ENCODE measurements at regions not wholly inside any gene's neighbourhood (a gene's known extent, or its start where the extent isn't known, plus 50 kb on each side); places are given as distances from the start of the nearest gene placed in this dataset.
"Not testable (repeated sequence)": the region's sequence is repeated elsewhere in the genome, so short reads cannot be mapped to it uniquely, and the experiment has no call there.

DNA sequence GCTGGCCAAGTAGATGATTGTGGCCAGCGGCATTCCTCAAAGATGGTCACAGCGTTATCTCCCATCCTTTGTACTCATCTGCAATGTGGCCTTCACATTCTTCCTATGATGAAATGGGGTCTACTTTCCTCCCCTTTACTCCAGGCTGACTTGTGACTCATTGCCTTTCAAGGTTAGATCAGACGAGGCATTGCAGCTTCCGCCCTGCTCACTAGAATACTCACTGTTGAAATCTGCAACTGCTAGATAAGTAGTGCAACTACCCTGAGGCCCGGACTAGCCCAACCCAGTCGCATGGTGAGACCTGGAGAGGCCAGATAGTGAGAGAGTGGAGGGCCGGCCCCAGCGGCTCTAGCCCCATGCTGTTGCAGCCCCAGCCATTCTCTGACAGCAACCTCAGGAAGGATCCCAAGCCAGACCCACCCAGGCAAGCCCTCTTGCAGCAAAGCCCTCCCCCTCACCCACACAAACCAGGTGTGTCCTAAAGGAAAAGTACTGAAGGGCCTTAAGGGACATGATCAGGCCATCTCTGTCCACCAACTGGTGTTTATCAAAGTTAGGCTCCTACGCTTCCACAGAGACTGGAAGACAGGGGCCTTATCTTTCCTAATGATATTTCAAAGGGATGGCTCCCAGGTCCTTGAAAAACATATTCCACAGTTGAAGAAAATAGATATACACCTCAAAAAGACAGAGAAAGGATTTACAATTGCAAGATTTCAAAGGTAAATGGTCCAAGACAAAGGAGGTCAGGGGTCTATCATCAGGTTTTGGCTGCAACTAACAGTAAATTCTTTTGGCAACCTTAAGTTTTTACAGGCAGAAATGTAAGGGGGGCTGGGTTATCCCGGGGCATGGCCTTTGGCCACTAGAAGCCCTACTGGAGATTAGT lies 107.2 kb upstream of the TRIM24 start:
- TF ChIP-seq, protein P1, sequence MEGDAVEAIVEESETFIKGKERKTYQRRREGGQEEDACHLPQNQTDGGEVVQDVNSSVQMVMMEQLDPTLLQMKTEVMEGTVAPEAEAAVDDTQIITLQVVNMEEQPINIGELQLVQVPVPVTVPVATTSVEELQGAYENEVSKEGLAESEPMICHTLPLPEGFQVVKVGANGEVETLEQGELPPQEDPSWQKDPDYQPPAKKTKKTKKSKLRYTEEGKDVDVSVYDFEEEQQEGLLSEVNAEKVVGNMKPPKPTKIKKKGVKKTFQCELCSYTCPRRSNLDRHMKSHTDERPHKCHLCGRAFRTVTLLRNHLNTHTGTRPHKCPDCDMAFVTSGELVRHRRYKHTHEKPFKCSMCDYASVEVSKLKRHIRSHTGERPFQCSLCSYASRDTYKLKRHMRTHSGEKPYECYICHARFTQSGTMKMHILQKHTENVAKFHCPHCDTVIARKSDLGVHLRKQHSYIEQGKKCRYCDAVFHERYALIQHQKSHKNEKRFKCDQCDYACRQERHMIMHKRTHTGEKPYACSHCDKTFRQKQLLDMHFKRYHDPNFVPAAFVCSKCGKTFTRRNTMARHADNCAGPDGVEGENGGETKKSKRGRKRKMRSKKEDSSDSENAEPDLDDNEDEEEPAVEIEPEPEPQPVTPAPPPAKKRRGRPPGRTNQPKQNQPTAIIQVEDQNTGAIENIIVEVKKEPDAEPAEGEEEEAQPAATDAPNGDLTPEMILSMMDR (IDR thresholded peaks at IDR 0.05; ENCODE audit: low read depth, low read length, missing control alignments): no peak
- no peak overlapping the region for H3K4me3 ChIP-seq (ENCODE audit: low read depth, low read length)
- DNase-seq (ENCODE audit: low read depth): no peak

DNA sequence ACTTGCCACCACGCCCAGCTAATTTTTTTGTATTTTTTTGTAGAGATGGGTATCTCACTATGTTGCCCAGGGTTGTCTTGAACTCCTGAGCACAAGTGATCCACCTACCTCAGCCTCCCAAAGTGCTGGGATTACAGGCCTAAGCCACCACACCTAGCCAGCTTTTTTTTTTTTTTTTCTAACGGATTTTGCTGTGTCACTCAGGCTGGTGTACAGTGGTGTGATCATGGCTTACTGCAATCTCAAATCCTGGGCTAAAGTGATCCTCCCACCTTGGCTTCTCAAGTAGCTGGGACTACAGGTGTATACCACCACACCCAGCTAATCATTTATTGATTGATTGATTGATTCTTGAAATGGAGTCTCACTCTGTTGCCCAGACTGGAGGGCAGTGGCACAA lies 106.0 kb upstream of the TRIM24 start:
- H3K4me3 ChIP-seq (ENCODE audit: low read depth, low read length): no peak overlapping the region
- DNase-seq (ENCODE audit: low read depth): no peak
- TF ChIP-seq, protein P1 (IDR thresholded peaks at IDR 0.05; ENCODE audit: low read depth, low read length, missing control alignments): no peak

DNA sequence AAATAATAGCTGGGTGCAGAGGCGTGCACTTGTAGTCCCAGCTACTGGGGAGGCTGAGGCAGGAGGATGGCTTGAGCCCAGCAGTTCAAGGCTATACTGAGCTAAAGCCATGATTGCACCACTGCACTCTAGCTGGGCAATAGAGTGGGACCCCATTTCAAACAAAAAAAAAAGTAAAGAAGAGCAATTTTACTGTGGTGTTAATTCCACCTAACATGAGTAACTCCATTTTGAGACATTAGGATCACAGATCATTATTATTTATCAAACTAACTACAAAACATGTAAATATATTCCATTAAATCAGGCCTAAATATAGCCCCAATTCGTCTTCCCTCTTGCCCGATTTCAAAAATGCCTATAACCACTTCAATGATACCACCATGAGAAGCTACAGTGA lies 104.8 kb upstream of the TRIM24 start:
- TF ChIP-seq, protein P1 (IDR thresholded peaks at IDR 0.05; ENCODE audit: low read depth, low read length, missing control alignments): no peak
- H3K4me3 ChIP-seq (ENCODE audit: low read depth, low read length): no peak overlapping the region
- DNase-seq (ENCODE audit: low read depth): no peak

DNA sequence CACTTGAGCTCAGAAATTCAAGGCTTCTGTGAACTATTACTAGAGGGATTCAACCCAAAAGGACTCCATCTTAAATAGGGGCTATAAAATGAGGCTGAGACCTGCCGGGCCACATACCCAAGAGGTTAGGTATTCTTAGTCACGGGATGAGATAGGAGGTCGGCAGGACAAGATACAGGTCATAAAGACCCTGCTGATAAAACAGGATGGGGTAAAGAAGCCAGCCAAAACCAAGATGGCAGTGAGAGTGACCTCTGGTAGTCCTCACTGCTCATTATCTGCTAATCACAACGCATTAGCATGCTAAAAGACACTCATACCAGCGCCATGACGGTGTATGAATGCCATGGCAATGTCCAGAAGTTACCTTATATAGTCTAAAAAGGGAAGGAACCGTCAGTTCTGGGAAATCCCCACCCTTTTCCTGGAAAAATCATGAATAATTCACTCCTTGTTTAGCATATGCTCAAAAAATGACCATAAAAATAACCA lies 101.2 kb upstream of the TRIM24 start:
- no peak overlapping the region for H3K4me3 ChIP-seq (ENCODE audit: low read depth, low read length)
- TF ChIP-seq, protein P1 (IDR thresholded peaks at IDR 0.05; ENCODE audit: low read depth, low read length, missing control alignments): no peak
- no peak for DNase-seq (ENCODE audit: low read depth)

DNA sequence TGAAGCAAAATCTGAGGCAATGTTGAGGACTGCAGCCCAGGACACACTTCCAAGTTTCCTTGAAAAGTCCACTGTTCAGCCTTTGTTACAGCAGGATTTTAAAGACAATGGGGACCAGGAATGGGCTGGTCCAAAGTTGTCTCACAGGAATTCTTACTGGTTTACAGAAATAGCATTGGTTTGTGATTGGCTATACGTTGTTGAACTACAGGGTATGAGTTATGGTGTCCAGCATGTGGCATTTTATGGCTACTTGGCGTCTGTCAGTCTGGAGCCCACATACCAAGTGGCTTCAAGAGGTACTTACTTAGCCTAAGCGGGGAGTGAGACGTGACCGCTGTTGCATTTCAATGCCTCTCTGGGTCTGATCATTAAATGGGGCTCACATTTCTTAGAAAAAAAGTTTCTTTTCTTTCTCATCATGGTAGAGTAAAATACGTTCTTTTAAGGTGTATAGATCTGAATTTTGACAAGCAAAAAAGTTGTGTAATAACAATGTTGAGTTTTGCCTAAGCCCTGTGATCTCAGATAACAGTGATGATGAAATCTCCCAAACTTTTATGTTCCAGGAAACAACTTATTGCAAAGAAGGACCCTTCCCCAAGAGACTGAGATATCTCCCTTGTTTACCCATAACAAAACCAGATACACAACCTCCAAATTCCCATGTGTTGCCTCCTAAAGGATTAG lies 100.0 kb upstream of the TRIM24 start:
- TF ChIP-seq, protein P1 (IDR thresholded peaks at IDR 0.05; ENCODE audit: low read depth, low read length, missing control alignments): no peak
- DNase-seq (ENCODE audit: low read depth): no peak
- H3K4me3 ChIP-seq (ENCODE audit: low read depth, low read length): no peak overlapping the region

DNA sequence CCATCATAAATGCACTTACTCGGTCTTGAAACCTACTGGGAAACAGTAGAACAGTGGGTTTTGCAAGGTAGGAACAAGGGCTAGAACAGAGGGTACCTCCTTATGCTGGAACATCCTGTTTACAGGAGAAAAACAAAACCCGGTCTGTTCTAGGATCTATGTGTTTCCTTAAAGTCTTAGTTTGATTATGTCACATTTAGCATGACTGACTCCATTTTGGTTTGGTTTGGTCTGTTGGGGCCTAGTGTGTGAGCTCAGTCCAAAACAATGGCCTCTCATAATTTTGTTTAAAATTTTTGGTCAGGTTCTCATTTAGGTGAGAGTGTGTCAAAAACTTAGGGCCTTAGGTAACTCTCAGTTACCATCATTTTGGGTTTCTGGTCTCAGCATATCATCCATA lies 96.3 kb upstream of the TRIM24 start:
- no peak for DNase-seq (ENCODE audit: low read depth)
- TF ChIP-seq, protein P1 (IDR thresholded peaks at IDR 0.05; ENCODE audit: low read depth, low read length, missing control alignments): no peak
- no peak overlapping the region for H3K4me3 ChIP-seq (ENCODE audit: low read depth, low read length)

DNA sequence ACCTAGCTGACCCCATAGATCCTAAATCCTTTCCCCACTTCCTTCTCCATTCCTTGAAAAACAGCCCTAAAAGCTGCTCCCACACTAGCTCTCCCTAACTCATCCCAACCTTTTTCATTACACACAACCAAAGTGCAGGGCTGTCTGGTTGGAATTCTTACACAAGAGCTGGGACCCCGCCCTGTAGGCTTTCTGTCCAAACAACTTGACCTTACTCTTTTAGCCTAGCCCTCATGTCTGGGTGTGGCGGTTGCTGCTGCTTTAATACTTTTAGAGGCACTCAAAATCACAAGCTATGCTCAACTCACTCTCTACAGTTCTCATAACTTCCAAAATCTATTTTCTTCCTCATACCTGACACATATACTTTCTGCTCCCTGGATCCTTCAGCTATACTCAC lies 93.9 kb upstream of the TRIM24 start:
- not testable (repeated sequence) for DNase-seq (ENCODE audit: low read depth); H3K4me3 ChIP-seq (ENCODE audit: low read depth, low read length)

DNA sequence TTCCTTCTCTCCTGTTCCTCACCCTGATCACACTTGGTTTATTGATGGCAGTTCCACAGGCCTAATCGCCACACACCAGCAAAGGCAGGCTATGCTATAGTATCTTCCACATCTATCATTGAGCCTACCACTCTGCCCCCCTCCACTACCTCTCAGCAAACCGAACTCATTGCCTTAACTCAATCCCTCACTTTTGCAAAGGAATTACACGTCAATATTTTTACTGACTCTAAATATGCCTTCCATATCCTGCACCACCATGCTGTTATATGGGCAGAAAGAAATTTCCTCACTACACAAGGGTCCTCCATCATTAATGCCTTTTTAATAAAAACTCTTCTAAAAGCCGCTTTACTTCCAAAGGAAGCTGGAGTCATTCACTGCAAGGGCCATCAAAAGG lies 93.4 kb upstream of the TRIM24 start:
- DNase-seq (ENCODE audit: low read depth); H3K4me3 ChIP-seq (ENCODE audit: low read depth, low read length): not testable (repeated sequence)
